Chondrocyte (in vitro differentiated cells): ENCODE measurements at regions not wholly inside any gene's neighbourhood (a gene's known extent, or its start where the extent isn't known, plus 50 kb on each side); places are given as distances from the start of the nearest gene placed in this dataset.

Source experiments
- DNase-seq: peaks from one replicate; pipeline ENCODE4 v3.0.0; 2021; ENCODE audit warnings: mixed read lengths, low spot score
- H3K27ac Mint-ChIP-seq: one replicate; pipeline ENCODE4 v1.8.0; 2021; ENCODE audit warnings: mild to moderate bottlenecking, moderate library complexity, mixed read lengths; ENCODE audit not compliant: unreplicated experiment
- H3K27me3 Mint-ChIP-seq: 2 replicates; pipeline ENCODE4 v1.8.0; 2021; ENCODE audit warnings: low read depth, mixed read lengths
- H3K36me3 Mint-ChIP-seq: 2 replicates; pipeline ENCODE4 v1.8.0; 2021; ENCODE audit warnings: low read depth, mixed read lengths
- H3K4me1 Mint-ChIP-seq: 2 replicates; pipeline ENCODE4 v1.8.0; 2021; ENCODE audit warnings: low read depth, mild to moderate bottlenecking, mixed read lengths
- H3K4me3 Mint-ChIP-seq: one replicate; pipeline ENCODE4 v1.8.0; 2021; ENCODE audit warnings: mild to moderate bottlenecking, moderate library complexity, mixed read lengths; ENCODE audit not compliant: unreplicated experiment
- H3K9me3 Mint-ChIP-seq: 2 replicates; pipeline ENCODE4 v1.8.0; 2021; ENCODE audit warnings: low read depth, mixed read lengths
- CTCF ChIP-seq: fragments of 200-600 bp; sonication (generic); IDR thresholded peaks from 2 replicates; pipeline ENCODE4 v1.5.0; 2021; ENCODE audit warnings: antibody characterized with exemption, mild to moderate bottlenecking, moderate library complexity

DNA sequence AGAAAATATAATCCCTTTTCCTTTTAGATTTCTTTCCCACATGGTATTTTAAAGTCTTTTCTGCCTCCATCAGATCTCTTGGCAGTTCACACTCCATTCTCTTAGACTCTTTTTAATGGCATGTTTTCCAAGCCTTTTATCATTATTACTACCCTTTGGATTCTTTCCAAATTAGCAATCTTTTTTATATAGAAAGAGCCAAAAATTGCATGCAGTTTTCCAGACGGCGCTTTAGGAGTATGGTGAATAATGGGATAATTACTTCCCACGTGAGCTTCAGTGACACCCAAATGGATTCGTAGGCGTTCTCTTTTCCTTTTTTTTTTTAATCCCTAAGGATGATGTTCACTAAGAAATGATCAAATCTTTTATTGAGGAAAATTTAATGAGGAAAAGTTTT lies 354.8 kb upstream of the DNAJC19 start:
- H3K9me3 Mint-ChIP-seq: peaks cover 8% of the 10 kb centered on the region

DNA sequence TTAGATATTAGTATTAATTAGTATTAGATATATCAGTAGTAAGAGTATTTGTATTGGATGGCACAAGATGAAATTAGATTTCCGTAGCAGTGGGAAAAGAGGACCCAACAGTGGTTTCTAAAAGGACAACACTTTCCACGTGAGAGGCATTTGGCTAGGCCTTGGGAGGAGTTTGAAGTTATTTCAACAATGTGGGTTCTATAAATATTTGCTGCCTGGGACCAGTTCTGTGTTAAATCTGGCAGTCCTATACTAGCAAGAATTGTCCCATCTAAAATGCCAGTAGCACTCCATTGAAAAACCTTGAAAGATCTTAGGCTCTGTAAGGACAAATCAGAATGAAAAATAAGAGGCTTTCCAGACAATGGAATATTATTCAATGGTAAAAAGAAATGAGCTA lies 347.1 kb upstream of the DNAJC19 start:
- Mint-ChIP-seq H3K27me3 (peaks cover 3% of the 10 kb centered on the region), H3K36me3 (no peaks in the 10 kb centered on the region), H3K4me3 (no peak overlapping the region), H3K27ac (no peak overlapping the region), H3K4me1 (no peaks in the 10 kb centered on the region), H3K9me3 (peaks cover 8% of the 10 kb centered on the region)
- DNase-seq: no peak
- TF ChIP-seq CTCF: no peak

More for the DNA sequence above, 354.8 kb upstream of the DNAJC19 start:
- peaks cover 7% of the 10 kb centered on the region for H3K27me3 Mint-ChIP-seq
- no peaks in the 10 kb centered on the region for H3K4me1 Mint-ChIP-seq
- no peak for TF ChIP-seq CTCF
- no peak for DNase-seq
- H3K4me3 Mint-ChIP-seq: no peak overlapping the region
- no peaks in the 10 kb centered on the region for H3K36me3 Mint-ChIP-seq
- no peak overlapping the region for H3K27ac Mint-ChIP-seq

DNA sequence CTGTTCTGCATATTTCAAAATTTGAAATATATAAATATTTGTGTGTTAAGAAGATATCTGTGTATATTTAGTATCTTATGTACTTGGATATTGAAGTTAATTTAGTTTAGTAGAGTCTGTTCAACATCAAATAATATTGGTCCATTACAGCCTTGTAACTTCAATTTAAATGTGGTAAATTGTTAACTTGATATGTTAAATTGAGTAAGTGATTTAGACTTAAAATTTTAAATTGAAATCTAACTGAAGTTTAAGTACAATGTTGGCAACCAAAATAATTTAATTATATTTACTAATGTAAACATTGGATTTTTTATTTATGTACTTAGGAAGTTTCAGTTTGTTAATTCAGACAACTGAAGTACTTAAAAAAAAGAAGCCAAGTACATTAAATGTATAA lies 343.9 kb upstream of the DNAJC19 start:
- Mint-ChIP-seq H3K36me3 (no peaks in the 10 kb centered on the region), H3K27me3 (peaks cover 3% of the 10 kb centered on the region), H3K9me3 (no peaks in the 10 kb centered on the region), H3K4me3 (no peak overlapping the region), H3K27ac (no peak overlapping the region), H3K4me1 (no peaks in the 10 kb centered on the region)
- DNase-seq: no peak
- no peak for TF ChIP-seq CTCF

GRCh38 chr3:181330821-181331563 lies 341.5 kb upstream of the DNAJC19 start:
- peaks cover 6% of the 10 kb centered on the region for H3K27me3 Mint-ChIP-seq
- H3K4me3 Mint-ChIP-seq: no peak overlapping the region
- H3K4me1 Mint-ChIP-seq: no peaks in the 10 kb centered on the region
- H3K36me3 Mint-ChIP-seq: no peaks in the 10 kb centered on the region
- DNase-seq: no peak
- no peak overlapping the region for H3K27ac Mint-ChIP-seq
- no peak for TF ChIP-seq CTCF
- H3K9me3 Mint-ChIP-seq: no peaks in the 10 kb centered on the region

- H3K4me3 Mint-ChIP-seq: no peak overlapping the region
- no peaks in the 10 kb centered on the region for H3K4me1 Mint-ChIP-seq
- H3K27ac Mint-ChIP-seq: no peak overlapping the region
- H3K27me3 Mint-ChIP-seq: peaks cover 3% of the 10 kb centered on the region
- DNase-seq: no peak
- no peaks in the 10 kb centered on the region for H3K36me3 Mint-ChIP-seq
- no peaks in the 10 kb centered on the region for H3K9me3 Mint-ChIP-seq
- TF ChIP-seq CTCF: no peak
Observed at GRCh38 chr3:181330257-181330656, 340.7 kb upstream of the DNAJC19 start.
